OCI-LY7 (cell line): ENCODE measurements at regions not wholly inside any gene's neighbourhood (a gene's known extent, or its start where the extent isn't known, plus 50 kb on each side); places are given as distances from the start of the nearest gene placed in this dataset.

Experiments
- BruUV-seq: library from RNA; stranded (reverse); fragments of 400-500 nt; replicated peaks from 2 replicates; lab custom pipeline; 2021; lab: Mats Ljungman, UMichigan
- CTCF ChIA-PET: fragments of 300-600 bp; sonication (Branson Sonifier 250); formaldehyde crosslinking; loops from one replicate; lab custom pipeline; 2022; ENCODE audit warnings: antibody characterized with exemption; ENCODE audit not compliant: unreplicated experiment; lab: Charles Lee
- POLR2A ChIA-PET: fragments of 300-600 bp; sonication (Branson Sonifier 250); formaldehyde crosslinking; loops from one replicate; lab custom pipeline; 2022; ENCODE audit warnings: antibody characterized with exemption; lab: Charles Lee
- DNase-seq: peaks from one replicate; pipeline ENCODE4 v3.0.0-alpha.2; 2015; ENCODE audit warnings: low spot score
- H2AFZ ChIP-seq: fragments of 200-600 bp; sonication (generic), shearing (Covaris generic); 2 replicates; pipeline ENCODE4 v1.6.1; 2014; ENCODE audit warnings: mild to moderate bottlenecking, antibody characterized with exemption, low read length, moderate library complexity
- H3K27ac ChIP-seq: fragments of 200-600 bp; sonication (generic); 2 replicates; pipeline ENCODE4 v1.5.1; 2014; ENCODE audit warnings: mixed run types, low read depth, mild to moderate bottlenecking, moderate library complexity, low read length, inconsistent platforms; ENCODE audit not compliant: poor library complexity, severe bottlenecking
- H3K36me3 ChIP-seq: fragments of 200-600 bp; sonication (generic); 2 replicates; pipeline ENCODE4 v1.6.1; 2014; ENCODE audit warnings: mild to moderate bottlenecking, antibody characterized with exemption, low read length, moderate library complexity, mixed read lengths; ENCODE audit not compliant: insufficient read depth
- H3K4me1 ChIP-seq: fragments of 200-600 bp; sonication (generic); 2 replicates; pipeline ENCODE4 v1.5.1; 2014; ENCODE audit warnings: mild to moderate bottlenecking, low read length; ENCODE audit not compliant: insufficient read depth, poor library complexity, severe bottlenecking
- H3K4me2 ChIP-seq: fragments of 200-600 bp; sonication (generic); 2 replicates; pipeline ENCODE4 v1.6.1; 2014; ENCODE audit warnings: mild to moderate bottlenecking, low read length
- H3K4me3 ChIP-seq: fragments of 200-600 bp; sonication (generic); 2 replicates; pipeline ENCODE4 v1.5.1; 2014; ENCODE audit warnings: mild to moderate bottlenecking, low read depth, low read length; ENCODE audit not compliant: poor library complexity, severe bottlenecking
- H3K79me2 ChIP-seq: fragments of 200-600 bp; sonication (generic); 2 replicates; pipeline ENCODE4 v1.6.1; 2016; ENCODE audit warnings: low read depth, mild to moderate bottlenecking, low read length, moderate library complexity, mixed read lengths; ENCODE audit not compliant: insufficient read depth
- H3K9me2 ChIP-seq: fragments of 200-600 bp; sonication (generic); 2 replicates; pipeline ENCODE4 v1.6.1; 2016; ENCODE audit warnings: mild to moderate bottlenecking, low read length, mixed read lengths; ENCODE audit not compliant: insufficient read depth
- H3K9me3 ChIP-seq: fragments of 200-600 bp; sonication (generic); 2 replicates; pipeline ENCODE4 v1.6.1; 2014; ENCODE audit warnings: mild to moderate bottlenecking, mixed run types, low read length, mixed read lengths
- H4K20me1 ChIP-seq: fragments of 200-600 bp; sonication (generic); 2 replicates; pipeline ENCODE4 v1.6.1; 2014; ENCODE audit warnings: mild to moderate bottlenecking, antibody characterized with exemption, low read length, moderate library complexity, mixed read lengths; ENCODE audit not compliant: insufficient read depth
- EZH2phosphoT487 ChIP-seq: fragments of 200-600 bp; sonication (generic); IDR thresholded peaks from 2 replicates; pipeline ENCODE4 v1.6.1; 2018; ENCODE audit warnings: low read depth, borderline replicate concordance, mild to moderate bottlenecking, mixed run types, antibody characterized with exemption, low read length, moderate library complexity, mixed read lengths
- intact Hi-C: fragments of 100-400 bp; cut with micrococcal nuclease; formaldehyde crosslinking; loops from one replicate; pipeline ENCODE4 v1.10.0; 2022; ENCODE audit not compliant: unreplicated experiment
- TF ChIP-seq, protein P1 (sequence below): fragments of 200-600 bp; sonication (generic); conservative IDR thresholded peaks from 2 replicates; pipeline ENCODE4 v1.5.1; 2014; ENCODE audit warnings: mild to moderate bottlenecking, antibody characterized with exemption, low read length, moderate library complexity, mixed read lengths

DNA sequence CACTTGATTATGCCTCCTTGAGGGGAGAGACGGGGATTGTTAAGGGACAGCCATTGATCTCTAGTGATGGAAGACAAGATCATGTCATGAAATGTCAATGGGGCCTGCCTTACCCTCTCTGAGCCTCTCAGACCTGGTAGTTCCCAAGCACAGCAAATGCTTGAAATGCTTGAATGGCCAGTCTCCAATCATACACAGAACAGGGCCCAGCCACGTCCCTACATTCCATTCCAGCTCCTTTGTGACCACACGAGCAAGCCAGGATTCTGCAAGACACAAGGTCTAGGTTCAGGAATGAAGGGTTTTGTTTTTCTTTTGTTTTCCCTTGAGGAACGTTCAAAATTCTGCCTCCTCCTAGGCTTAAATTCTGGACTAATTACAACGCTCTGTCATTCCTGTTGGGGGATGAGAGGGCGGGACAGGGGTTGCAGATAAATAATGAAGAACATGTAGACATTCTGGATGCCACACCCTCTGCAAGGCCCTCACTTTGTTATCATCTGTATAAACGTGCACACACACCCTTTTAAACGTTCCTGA, 98.1 kb upstream of the YPEL5 start:
- intact Hi-C loops = no loop called here
- H3K9me3 ChIP-seq = no peaks in the 10 kb centered on the region
- H3K9me2 ChIP-seq = no peaks in the 10 kb centered on the region
- TF ChIP-seq EZH2phosphoT487 = no peak
- TF ChIP-seq, protein P1, sequence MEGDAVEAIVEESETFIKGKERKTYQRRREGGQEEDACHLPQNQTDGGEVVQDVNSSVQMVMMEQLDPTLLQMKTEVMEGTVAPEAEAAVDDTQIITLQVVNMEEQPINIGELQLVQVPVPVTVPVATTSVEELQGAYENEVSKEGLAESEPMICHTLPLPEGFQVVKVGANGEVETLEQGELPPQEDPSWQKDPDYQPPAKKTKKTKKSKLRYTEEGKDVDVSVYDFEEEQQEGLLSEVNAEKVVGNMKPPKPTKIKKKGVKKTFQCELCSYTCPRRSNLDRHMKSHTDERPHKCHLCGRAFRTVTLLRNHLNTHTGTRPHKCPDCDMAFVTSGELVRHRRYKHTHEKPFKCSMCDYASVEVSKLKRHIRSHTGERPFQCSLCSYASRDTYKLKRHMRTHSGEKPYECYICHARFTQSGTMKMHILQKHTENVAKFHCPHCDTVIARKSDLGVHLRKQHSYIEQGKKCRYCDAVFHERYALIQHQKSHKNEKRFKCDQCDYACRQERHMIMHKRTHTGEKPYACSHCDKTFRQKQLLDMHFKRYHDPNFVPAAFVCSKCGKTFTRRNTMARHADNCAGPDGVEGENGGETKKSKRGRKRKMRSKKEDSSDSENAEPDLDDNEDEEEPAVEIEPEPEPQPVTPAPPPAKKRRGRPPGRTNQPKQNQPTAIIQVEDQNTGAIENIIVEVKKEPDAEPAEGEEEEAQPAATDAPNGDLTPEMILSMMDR = no peak
- BruUV-seq = no TSS peak
- no peak for DNase-seq
- no peaks in the 10 kb centered on the region for H3K79me2 ChIP-seq
- H3K4me2 ChIP-seq = no peak overlapping the region
- H3K27ac ChIP-seq = no peak overlapping the region
- ChIA-PET POLR2A (interaction anchor here (0.5 kb wide), 1 partner anchor 64 kb away, joined by 5 read pairs; no protein-coding TSS in a partner anchor), CTCF (no interaction called here)
- no peak overlapping the region for H2AFZ ChIP-seq
- H4K20me1 ChIP-seq = no peaks in the 10 kb centered on the region
- H3K36me3 ChIP-seq = no peaks in the 10 kb centered on the region
- H3K4me3 ChIP-seq = no peak overlapping the region
- H3K4me1 ChIP-seq = no peaks in the 10 kb centered on the region

DNA sequence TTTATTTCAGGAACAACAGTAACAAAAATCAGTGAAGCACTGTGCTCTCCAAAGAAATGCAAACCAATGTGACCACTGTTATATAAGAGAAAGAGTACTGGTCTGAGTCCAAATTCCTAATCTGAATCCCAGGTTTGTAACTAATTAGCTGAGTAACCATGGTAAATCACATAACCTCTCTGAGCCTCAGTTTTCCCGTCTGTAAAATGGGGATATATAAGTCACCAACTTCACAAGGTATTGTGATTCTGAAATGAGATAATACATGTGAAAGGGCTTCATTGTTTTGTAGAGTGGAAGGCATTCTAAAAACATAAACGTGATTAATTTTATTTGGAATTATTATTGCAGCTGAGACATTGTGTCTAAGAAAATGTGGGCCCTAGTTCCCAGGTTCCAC, 91.3 kb upstream of the YPEL5 start:
- no peaks in the 10 kb centered on the region for H3K4me1 ChIP-seq
- H2AFZ ChIP-seq = no peak overlapping the region
- H3K9me2 ChIP-seq = no peaks in the 10 kb centered on the region
- no TSS peak for BruUV-seq
- ChIA-PET CTCF (no interaction called here), POLR2A (interaction anchor here (0.5 kb wide), 1 partner anchor 52 kb away, joined by 3 read pairs; no protein-coding TSS in a partner anchor)
- intact Hi-C loops = no loop called here
- H3K4me3 ChIP-seq = no peak overlapping the region
- H3K27ac ChIP-seq = no peak overlapping the region
- H3K9me3 ChIP-seq = no peaks in the 10 kb centered on the region
- H4K20me1 ChIP-seq = no peaks in the 10 kb centered on the region
- H3K4me2 ChIP-seq = no peak overlapping the region
- H3K36me3 ChIP-seq = no peaks in the 10 kb centered on the region
- DNase-seq = no peak
- no peaks in the 10 kb centered on the region for H3K79me2 ChIP-seq
- TF ChIP-seq EZH2phosphoT487 = no peak
- TF ChIP-seq, protein P1 = no peak

DNA sequence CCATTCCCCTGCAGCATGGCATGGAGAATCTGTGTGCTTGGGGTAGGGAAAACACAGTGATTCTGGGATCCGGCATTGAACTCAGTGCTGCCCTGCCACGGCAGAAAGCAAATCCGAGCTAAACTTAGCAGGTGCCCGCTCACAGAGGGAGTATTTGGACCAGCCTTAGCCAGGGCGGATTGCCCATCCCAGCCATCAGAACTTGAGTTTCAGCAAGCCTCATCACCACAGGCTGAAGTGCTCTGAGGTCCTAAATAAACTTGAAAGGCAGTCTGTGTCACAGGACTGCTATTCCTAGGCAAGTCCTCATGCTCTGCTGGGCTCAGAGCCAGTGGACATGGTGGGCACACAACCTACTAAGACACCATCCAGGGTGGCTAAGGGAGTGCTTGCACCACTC, 86.2 kb upstream of the YPEL5 start:
- no peak overlapping the region for H2AFZ ChIP-seq
- H3K27ac ChIP-seq = no peak overlapping the region
- no peaks in the 10 kb centered on the region for H4K20me1 ChIP-seq
- no peak overlapping the region for H3K4me2 ChIP-seq
- H3K9me3 ChIP-seq = 0 out of 2 replicates have a peak, but pooled peaks cover under 1% of the 10 kb centered on the region
- ChIA-PET CTCF (no interaction called here), POLR2A (no interaction called here)
- no peaks in the 10 kb centered on the region for H3K36me3 ChIP-seq
- H3K9me2 ChIP-seq = no peaks in the 10 kb centered on the region
- H3K4me3 ChIP-seq = no peak overlapping the region
- intact Hi-C loops = no loop called here
- H3K79me2 ChIP-seq = no peaks in the 10 kb centered on the region
- H3K4me1 ChIP-seq = no peaks in the 10 kb centered on the region
- no peak for TF ChIP-seq EZH2phosphoT487
- TF ChIP-seq, protein P1 = no peak
- DNase-seq = no peak
- BruUV-seq = no TSS peak
